ENCODE measurements at regions not wholly inside any gene's neighbourhood (a gene's known extent, or its start where the extent isn't known, plus 50 kb on each side); places are given as distances from the start of the nearest gene placed in this dataset.
A peak's percentile ranks its signal among the peaks of the same experiment; 100 is the strongest.

DNA sequence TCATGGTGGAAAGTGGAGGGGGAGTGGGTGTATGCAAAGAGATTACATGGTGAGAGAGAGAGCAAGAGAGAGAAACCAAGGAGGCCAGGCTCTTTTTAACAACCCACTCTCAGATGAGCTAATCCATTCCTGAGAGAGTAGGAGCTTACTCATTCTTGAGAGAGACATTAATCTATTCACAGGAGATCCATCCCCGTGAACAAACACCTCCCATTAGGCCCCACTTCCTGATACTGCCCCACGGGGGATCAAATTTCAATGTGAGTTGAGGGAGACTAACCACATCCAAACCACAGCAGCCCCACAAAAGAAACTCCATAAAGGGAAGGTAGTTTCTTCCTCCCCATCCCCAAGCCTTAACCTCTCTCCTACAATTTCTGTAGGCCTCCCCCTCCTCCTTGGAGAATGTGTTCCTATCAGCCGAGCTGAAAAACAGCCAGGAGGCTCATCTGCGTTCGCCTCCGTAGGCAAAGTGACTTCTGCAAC, 450.0 kb downstream of the NPIPA7 start:
- FAIRE-seq (no peak), DNase-seq (ENCODE audit: low read depth in 1 of 2, low spot score in 2 of 2) (peak in 1 of 2 experiments; percentile 43)
- no peak overlapping the region; a peak in 1 of 7 replicates for H3K9ac ChIP-seq (replicated peaks in 1 of 4; ENCODE audit: extremely low read depth in 1 of 4, low read depth in 3 of 4, low read length in 3 of 4)
- no peaks in the 10 kb centered on the region for H3K79me2 ChIP-seq (ENCODE audit: control insufficient read depth in 1 of 2, insufficient read depth in 2 of 2, low read length in 2 of 2)
- H3K14ac ChIP-seq (ENCODE audit: insufficient read length) = no peak overlapping the region
- H2AK5ac ChIP-seq (ENCODE audit: low read depth, low read length) = no peak overlapping the region
- H3K4ac ChIP-seq (replicated peaks; ENCODE audit: insufficient read length, low read depth, low read length) = no peak overlapping the region
- no peaks in the 10 kb centered on the region for H3K27me3 ChIP-seq (replicated peaks in 1 of 4; ENCODE audit: control insufficient read depth in 3 of 4, extremely low read depth in 1 of 4, insufficient read depth in 3 of 4, low read length in 3 of 4)
- H2BK5ac ChIP-seq (ENCODE audit: low read depth, low read length) = no peak overlapping the region
- H4K5ac ChIP-seq (ENCODE audit: insufficient read length, low read depth, low read length) = no peak overlapping the region
- CTCF ChIA-PET (ENCODE audit: partially characterized antibody) = interaction anchor here (0.6 to 0.8 kb wide), 2 partner anchors 163 to 205 kb away, joined by 4 to 6 read pairs; no protein-coding TSS in a partner anchor
- H3K27ac ChIP-seq (ENCODE audit: low read depth, low read length) = no peak overlapping the region
- H3K23ac ChIP-seq (ENCODE audit: insufficient read length) = no peak overlapping the region
- no peaks in the 10 kb centered on the region for H3K36me3 ChIP-seq (ENCODE audit: control insufficient read depth in 2 of 4, insufficient read depth in 4 of 4, low read length in 3 of 4)
- peak overlapping the region; percentile 86 for H2AFZ ChIP-seq (ENCODE audit: low read length)
- no peaks in the 10 kb centered on the region for H3K23me2 ChIP-seq (ENCODE audit: low read depth, low read length)
- H2BK12ac ChIP-seq (ENCODE audit: low read depth, low read length) = no peak overlapping the region
- H3K18ac ChIP-seq (ENCODE audit: extremely low read depth, low read length) = no peak overlapping the region
- no peaks in the 10 kb centered on the region for H4K20me1 ChIP-seq (replicated peaks in 1 of 2; ENCODE audit: control insufficient read depth in 1 of 2, insufficient read depth in 2 of 2, low read length in 2 of 2)
- WGBS, 2 experiments (ENCODE audit: extremely low coverage in 1 of 2, insufficient coverage in 1 of 2, insufficient read length in 1 of 2, insufficient replicate concordance in 2 of 2, low coverage in 1 of 2, low lambda C conversion rate in 2 of 2, missing lambda C conversion rate in 1 of 2) = 69% methylated on average over 6 of the region's 6 CpGs; no CpG with 5 or more reads in 1 of the 2 experiments
- H3K4me3 ChIP-seq (ENCODE audit: extremely low read depth in 1 of 4, insufficient read depth in 2 of 4, low read depth in 3 of 4, low read length in 4 of 4) = no peak overlapping the region
- H3K79me1 ChIP-seq (ENCODE audit: low read depth, low read length) = no peaks in the 10 kb centered on the region
- H3K4me1 ChIP-seq (replicated peaks in 1 of 4; ENCODE audit: control insufficient read depth in 3 of 4, insufficient read depth in 4 of 4, low read length in 3 of 4) = peaks cover 0 to 8% (median 0%) of the 10 kb centered on the region in 4 experiments; a peak in 2 of 7 replicates
- H2BK15ac ChIP-seq (ENCODE audit: low read length) = no peak overlapping the region
- no peak overlapping the region for H2BK20ac ChIP-seq (ENCODE audit: low read length)
- POLR2A ChIA-PET (ENCODE audit: partially characterized antibody) = no interaction called here
- no peak overlapping the region for H2BK120ac ChIP-seq (replicated peaks; ENCODE audit: low read depth, low read length)
- H3K9me3 ChIP-seq (ENCODE audit: insufficient read depth in 2 of 2, low read depth in 1 of 2, low read length in 1 of 2) = no peaks in the 10 kb centered on the region
- H4K91ac ChIP-seq (replicated peaks; ENCODE audit: insufficient read length, low read length) = no peak overlapping the region
- peak overlapping the region in 1 of 2 experiments; percentile 30; a peak in 1 of 4 replicates for H3K4me2 ChIP-seq (ENCODE audit: insufficient read depth in 1 of 2, low read depth in 2 of 2, low read length in 2 of 2)
- H3K56ac ChIP-seq (replicated peaks; ENCODE audit: insufficient read length, low read depth, low read length) = no peak overlapping the region
- no peak overlapping the region for H4K8ac ChIP-seq (ENCODE audit: extremely low read depth, insufficient read depth, low read length)
- no peak for TF ChIP-seq CHD1 (IDR thresholded peaks at IDR 0.05; ENCODE audit: low read depth, low read length)

All from H1 (cell line).